Retinal pigment epithelial cell (primary cell): ENCODE measurements at regions not wholly inside any gene's neighbourhood (a gene's known extent, or its start where the extent isn't known, plus 50 kb on each side); places are given as distances from the start of the nearest gene placed in this dataset.
"Not testable (repeated sequence)": the region's sequence is repeated elsewhere in the genome, so short reads cannot be mapped to it uniquely, and the experiment has no call there.

Experiments used
- DNase-seq: peaks from one replicate; pipeline ENCODE4 v3.0.0-alpha.2; 2010; ENCODE audit warnings: low read depth
- H3K4me3 ChIP-seq: 2 replicates; pipeline ENCODE4 v1.5.1; 2011; ENCODE audit warnings: mild to moderate bottlenecking, low read length, control low read depth, moderate library complexity
- CTCF ChIP-seq: conservative IDR thresholded peaks from 2 replicates; pipeline ENCODE4 v1.5.1; 2011; ENCODE audit warnings: low read depth, low read length, control low read depth, inconsistent platforms

DNA sequence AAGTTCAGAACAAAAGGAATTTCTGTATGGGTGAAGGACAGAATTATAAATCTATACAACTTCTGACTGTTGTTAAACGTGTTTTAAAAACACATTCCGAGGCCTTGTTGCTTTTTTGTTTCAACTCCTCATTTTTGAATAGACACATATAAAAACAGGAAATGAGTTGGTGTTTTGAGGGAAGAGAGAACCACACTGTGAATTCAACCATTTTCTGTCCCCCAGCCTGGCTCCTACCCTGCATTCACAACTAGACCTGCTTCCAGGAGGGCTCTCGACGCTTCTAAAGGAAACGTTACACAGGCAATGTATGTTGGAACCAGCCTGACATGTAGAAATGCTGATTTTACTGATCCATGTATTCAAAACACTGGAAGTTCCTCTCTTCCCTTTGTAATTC, 76.5 kb downstream of the OR13A1 start:
- no peak for DNase-seq
- TF ChIP-seq CTCF: no peak
- H3K4me3 ChIP-seq: no peak overlapping the region

GRCh38 chr10:45239642-45240041, 75.8 kb downstream of the OR13A1 start:
- TF ChIP-seq CTCF: no peak
- no peak for DNase-seq

GRCh38 chr10:45241865-45242520, 73.4 kb downstream of the OR13A1 start:
- no peak overlapping the region for H3K4me3 ChIP-seq
- DNase-seq: no peak
- TF ChIP-seq CTCF: no peak

More at GRCh38 chr10:45239642-45240041, 75.8 kb downstream of the OR13A1 start:
- no peak overlapping the region for H3K4me3 ChIP-seq

- TF ChIP-seq CTCF: no peak
- no peak overlapping the region for H3K4me3 ChIP-seq
- DNase-seq: no peak
Measured at GRCh38 chr10:45243261-45243660, 72.1 kb downstream of the OR13A1 start.

DNA sequence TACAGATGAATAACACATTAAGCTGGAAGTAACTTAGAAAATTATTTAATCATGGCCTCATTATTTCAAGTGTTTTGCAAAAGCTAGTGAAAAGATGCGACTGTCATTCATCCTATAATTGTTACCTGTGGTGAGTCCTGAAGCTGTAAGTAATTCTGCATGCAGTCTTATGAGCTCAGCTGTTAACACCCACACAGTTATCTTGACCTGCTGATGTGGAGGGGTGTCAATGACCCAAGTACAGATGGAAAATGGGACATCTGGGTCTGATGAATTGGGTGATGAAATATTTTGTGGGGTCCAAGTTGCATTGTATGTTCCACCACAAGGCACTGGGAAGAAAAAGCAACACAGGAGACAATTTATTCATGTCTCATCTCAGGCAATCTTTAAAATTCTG, 68.9 kb downstream of the OR13A1 start:
- H3K4me3 ChIP-seq: no peak overlapping the region
- no peak for DNase-seq
- no peak for TF ChIP-seq CTCF

DNA sequence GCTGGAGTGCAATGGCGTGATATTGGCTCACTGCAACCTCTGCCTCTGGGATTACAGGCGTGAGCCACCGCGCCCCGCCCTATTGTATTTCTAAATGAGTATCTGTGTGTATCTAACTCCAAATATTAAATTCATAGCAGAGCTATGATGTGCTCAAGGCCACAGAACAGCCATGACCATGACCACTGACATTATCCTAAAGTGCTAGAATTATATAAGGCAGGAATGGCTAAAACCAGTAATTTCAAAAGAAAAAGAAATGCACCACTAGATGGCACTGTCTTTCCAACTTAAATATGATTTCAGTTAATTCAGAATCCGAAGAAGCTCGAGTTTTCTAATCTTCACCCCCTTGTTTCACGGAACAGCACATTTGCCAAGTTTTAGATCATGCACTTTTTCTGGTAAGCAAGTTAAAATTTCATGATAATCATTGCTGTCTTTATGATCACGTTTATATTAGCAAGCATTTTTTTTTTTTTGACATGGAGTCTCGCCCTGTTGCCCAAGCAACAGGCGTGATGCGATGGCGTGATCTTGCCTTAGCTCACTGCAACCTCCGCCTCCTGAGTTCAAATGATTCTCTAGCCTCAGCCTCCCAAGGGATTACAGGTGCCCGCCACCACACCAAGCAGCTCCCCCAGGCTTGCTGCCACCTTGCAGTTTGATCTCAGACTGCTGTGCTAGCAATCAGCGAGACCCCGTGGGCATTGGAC, 65.3 kb downstream of the OR13A1 start:
- H3K4me3 ChIP-seq: peak overlapping the region; percentile 22

GRCh38 chr10:45250694-45251075, 64.7 kb downstream of the OR13A1 start:
- H3K4me3 ChIP-seq, DNase-seq: not testable (repeated sequence)

More for the DNA sequence above, 65.3 kb downstream of the OR13A1 start:
- peak; percentile 22 for DNase-seq
- TF ChIP-seq CTCF: peak; percentile 45
